ENCODE measurements at regions not wholly inside any gene's neighbourhood (a gene's known extent, or its start where the extent isn't known, plus 50 kb on each side); places are given as distances from the start of the nearest gene placed in this dataset.

- CTCF ChIA-PET, result interaction anchor here (1.3 kb wide), 1 partner anchor 253 kb away, joined by 3 read pairs; no protein-coding TSS in a partner anchor
- H3K4me2 ChIP-seq, result no peak overlapping the region
Observed at GRCh38 chr20:60459212-60459611, 501.0 kb downstream of the CDH26 start.

DNA sequence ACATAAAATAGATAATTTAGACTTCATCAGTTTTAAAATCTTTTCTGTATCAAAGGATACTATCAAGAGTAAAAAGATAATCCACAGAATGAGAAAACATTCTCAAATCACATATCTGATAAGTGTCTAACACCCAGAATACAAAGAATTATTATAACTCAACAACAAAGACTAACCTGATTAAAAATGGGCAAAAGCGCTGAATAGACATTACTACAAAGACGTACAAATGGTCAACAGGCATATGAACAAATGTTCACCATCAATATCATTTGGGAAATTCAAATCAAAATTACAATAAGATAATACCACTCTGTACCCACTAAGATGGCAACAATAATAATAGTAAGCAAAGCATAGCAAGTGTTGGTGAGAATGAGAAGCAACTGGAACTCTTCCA lies 503.8 kb downstream of the CDH26 start:
- CTCF ChIA-PET, result no interaction called here

More at GRCh38 chr20:60459212-60459611, 501.0 kb downstream of the CDH26 start:
- FAIRE-seq (no peak), DNase-seq (ENCODE audit: low read depth in 1 of 2, low spot score in 1 of 2) (no peak), ATAC-seq (no peak)
- Histone ChIP-seq H3K9me3 (no peaks in the 10 kb centered on the region), H3K4me1 (no peaks in the 10 kb centered on the region), H3K4me3 (no peak overlapping the region), H3K27ac (no peak overlapping the region)
- 0% methylated on average over 3 of the region's 3 CpGs for WGBS (ENCODE audit: missing lambda C conversion rate)
- POLR2A ChIA-PET, result no interaction called here
- TF ChIP-seq CTCF (IDR thresholded peaks at IDR 0.05) (no peak), RFX5 (IDR thresholded peaks at IDR 0.05) (no peak), CHD4 (IDR thresholded peaks at IDR 0.05; ENCODE audit: borderline replicate concordance) (no peak), NR3C1 (IDR thresholded peaks at IDR 0.05) (no peak), POLR2A (IDR thresholded peaks at IDR 0.05; ENCODE audit: low read length) (no peak), FOSB (CRISPR knock-in tag; IDR thresholded peaks at IDR 0.05) (no peak), KDM1A (IDR thresholded peaks at IDR 0.05; ENCODE audit: low read depth) (no peak), CBX8 (IDR thresholded peaks at IDR 0.05) (no peak), ESRRA (IDR thresholded peaks at IDR 0.05; ENCODE audit: borderline replicate concordance, low read length) (no peak), ZC3H11A (IDR thresholded peaks at IDR 0.05) (no peak), TFCP2L1 (CRISPR knock-in tag; IDR thresholded peaks at IDR 0.05) (no peak), CEBPB (IDR thresholded peaks at IDR 0.05) (no peak), USF2 (IDR thresholded peaks at IDR 0.05) (no peak), HOXB13 (CRISPR knock-in tag; IDR thresholded peaks at IDR 0.05; ENCODE audit: low read depth) (no peak)
- TF ChIP-seq, protein P1, sequence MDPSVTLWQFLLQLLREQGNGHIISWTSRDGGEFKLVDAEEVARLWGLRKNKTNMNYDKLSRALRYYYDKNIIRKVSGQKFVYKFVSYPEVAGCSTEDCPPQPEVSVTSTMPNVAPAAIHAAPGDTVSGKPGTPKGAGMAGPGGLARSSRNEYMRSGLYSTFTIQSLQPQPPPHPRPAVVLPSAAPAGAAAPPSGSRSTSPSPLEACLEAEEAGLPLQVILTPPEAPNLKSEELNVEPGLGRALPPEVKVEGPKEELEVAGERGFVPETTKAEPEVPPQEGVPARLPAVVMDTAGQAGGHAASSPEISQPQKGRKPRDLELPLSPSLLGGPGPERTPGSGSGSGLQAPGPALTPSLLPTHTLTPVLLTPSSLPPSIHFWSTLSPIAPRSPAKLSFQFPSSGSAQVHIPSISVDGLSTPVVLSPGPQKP (IDR thresholded peaks at IDR 0.05; ENCODE audit: low read depth, low read length), result no peak

DNA sequence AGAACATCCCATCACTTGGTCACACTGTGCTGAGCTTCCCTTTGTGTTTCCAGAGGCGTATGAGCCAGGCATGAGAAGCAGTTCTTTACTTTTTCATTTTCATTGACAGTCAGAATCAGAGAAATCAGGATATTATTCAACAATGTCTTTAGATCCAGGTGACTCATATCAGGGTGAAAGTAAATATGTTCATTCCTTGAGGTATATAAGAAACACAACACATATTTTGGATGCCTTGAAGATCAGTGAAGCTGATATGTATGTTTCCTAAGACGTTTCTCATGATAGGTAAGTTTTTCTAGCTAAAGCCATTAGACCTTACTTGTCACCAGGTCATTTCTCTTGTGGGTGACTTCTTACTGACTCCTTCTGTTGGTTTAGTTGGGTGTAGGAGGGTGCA lies 505.6 kb downstream of the CDH26 start:
- H3K27ac ChIP-seq, result no peak overlapping the region
- H3K4me3 ChIP-seq, result no peak overlapping the region
- ATAC-seq, result no peak
- H3K4me1 ChIP-seq, result no peaks in the 10 kb centered on the region
- ChIA-PET CTCF (no interaction called here), POLR2A (no interaction called here)
- no peak overlapping the region for H3K4me2 ChIP-seq
- no peak for DNase-seq (ENCODE audit: low read depth in 1 of 2, low spot score in 1 of 2)
- no peak for FAIRE-seq
- 0% methylated on average over 2 of the region's 2 CpGs for WGBS (ENCODE audit: missing lambda C conversion rate)
- H3K9me3 ChIP-seq, result no peaks in the 10 kb centered on the region
- TF ChIP-seq HEYL (CRISPR knock-in tag; IDR thresholded peaks at IDR 0.05), result no peak
- no peak for TF ChIP-seq FOXS1 (CRISPR knock-in tag; IDR thresholded peaks at IDR 0.05)
- TF ChIP-seq ATOH8 (CRISPR knock-in tag; IDR thresholded peaks at IDR 0.05; ENCODE audit: low read depth), result no peak
- TF ChIP-seq ESRRA (IDR thresholded peaks at IDR 0.05; ENCODE audit: borderline replicate concordance, low read length), result no peak
- TF ChIP-seq EHF (CRISPR knock-in tag; IDR thresholded peaks at IDR 0.05), result no peak
- no peak for TF ChIP-seq BHLHE40 (IDR thresholded peaks at IDR 0.05; ENCODE audit: low read depth, low read length)
- no peak for TF ChIP-seq HOXA7 (CRISPR knock-in tag; IDR thresholded peaks at IDR 0.05)
- TF ChIP-seq CBX8 (IDR thresholded peaks at IDR 0.05), result no peak
- TF ChIP-seq PHF8 (IDR thresholded peaks at IDR 0.05; ENCODE audit: borderline replicate concordance, low read depth), result no peak
- no peak for TF ChIP-seq GATA3 (IDR thresholded peaks at IDR 0.05; ENCODE audit: borderline replicate concordance)
- TF ChIP-seq EP300 (IDR thresholded peaks at IDR 0.05), result no peak
- TF ChIP-seq SREBF2 (IDR thresholded peaks at IDR 0.05), result no peak
- TF ChIP-seq RNF2 (IDR thresholded peaks at IDR 0.05; ENCODE audit: borderline replicate concordance, low read depth), result no peak

More for the DNA sequence above, 503.8 kb downstream of the CDH26 start:
- no peaks in the 10 kb centered on the region for H3K4me1 ChIP-seq
- H3K9me3 ChIP-seq, result no peaks in the 10 kb centered on the region
- ATAC-seq (no peak), FAIRE-seq (no peak), DNase-seq (ENCODE audit: low read depth in 1 of 2, low spot score in 1 of 2) (no peak)
- WGBS (ENCODE audit: missing lambda C conversion rate), result 45% methylated on average over 2 of the region's 2 CpGs
- H3K27ac ChIP-seq, result no peak overlapping the region
- POLR2A ChIA-PET, result no interaction called here
- H3K4me3 ChIP-seq, result no peak overlapping the region
- TF ChIP-seq FOSB (CRISPR knock-in tag; IDR thresholded peaks at IDR 0.05) (no peak), MAFK (IDR thresholded peaks at IDR 0.05; ENCODE audit: partially characterized antibody) (peak; percentile 72), HDAC2 (IDR thresholded peaks at IDR 0.05) (no peak), CBX2 (IDR thresholded peaks at IDR 0.05; ENCODE audit: borderline replicate concordance, low read depth) (no peak), TP53 (CRISPR knock-in tag; IDR thresholded peaks at IDR 0.05) (no peak), ATOH8 (CRISPR knock-in tag; IDR thresholded peaks at IDR 0.05; ENCODE audit: low read depth) (no peak), HOXB5 (CRISPR knock-in tag; IDR thresholded peaks at IDR 0.05) (no peak)
- H3K4me2 ChIP-seq, result no peak overlapping the region
